GM18909 (cell line): ENCODE measurements at regions not wholly inside any gene's neighbourhood (a gene's known extent, or its start where the extent isn't known, plus 50 kb on each side); places are given as distances from the start of the nearest gene placed in this dataset.

Source experiments
- ATAC-seq: cut with Tn5 transposase; IDR thresholded peaks from one replicate; pipeline ENCODE4 v1.9.1; 2021; ENCODE audit warnings: mild to moderate bottlenecking; ENCODE audit not compliant: unreplicated experiment, poor library complexity

DNA sequence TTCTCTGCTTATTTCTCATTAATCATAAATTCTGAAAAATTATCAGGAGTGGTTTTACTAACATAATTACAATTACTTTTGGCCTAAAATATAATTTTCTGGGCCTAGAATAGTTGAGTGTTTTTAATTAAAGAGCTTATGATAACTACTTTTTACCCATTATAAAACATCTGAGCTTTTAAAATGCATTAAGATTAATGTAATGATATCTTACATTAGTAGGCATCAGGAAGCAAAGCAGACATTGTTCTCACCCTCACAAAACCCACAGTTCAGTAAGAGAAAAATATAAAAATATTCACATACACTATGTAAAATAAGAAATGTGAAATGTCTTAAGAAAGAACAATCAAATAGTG is 443.7 kb upstream of the SEMA3A start:
- ATAC-seq = no peak

DNA sequence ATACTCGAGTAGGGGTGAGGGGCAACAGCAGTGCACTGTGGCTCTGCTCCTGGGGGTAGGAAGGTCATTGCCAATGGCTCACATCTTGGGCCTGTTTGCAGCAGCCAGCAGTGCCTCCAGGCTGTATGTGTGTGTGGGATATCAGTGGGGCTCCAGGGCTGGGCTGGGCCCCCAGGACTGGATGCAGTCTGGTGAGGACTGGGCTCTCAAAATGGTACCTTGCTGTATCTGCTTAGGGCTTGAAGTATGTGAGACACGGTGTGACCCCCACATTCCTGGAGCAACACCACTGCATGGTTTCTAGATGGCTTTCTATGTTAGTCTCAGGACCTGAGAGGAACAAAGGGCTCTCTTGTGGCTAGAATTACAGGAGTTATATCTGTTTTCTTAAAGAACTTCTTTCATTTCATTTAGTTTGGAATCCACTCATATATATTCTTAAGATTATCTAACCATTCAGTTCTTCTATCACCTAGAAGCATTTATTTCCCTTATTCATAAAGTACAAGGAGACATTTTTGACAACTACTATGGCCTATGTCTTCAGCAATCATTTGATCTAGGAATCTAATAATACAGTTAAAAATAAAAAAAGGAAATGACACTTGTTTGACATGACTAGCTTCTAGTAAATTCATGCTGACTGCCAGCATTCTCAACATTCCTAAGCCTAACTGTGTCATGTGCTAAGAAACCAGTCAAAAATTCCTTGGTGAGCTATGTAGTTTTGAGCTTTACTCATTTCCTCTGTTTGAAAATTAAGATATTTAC is 443.2 kb upstream of the SEMA3A start:
- ATAC-seq = no peak

DNA sequence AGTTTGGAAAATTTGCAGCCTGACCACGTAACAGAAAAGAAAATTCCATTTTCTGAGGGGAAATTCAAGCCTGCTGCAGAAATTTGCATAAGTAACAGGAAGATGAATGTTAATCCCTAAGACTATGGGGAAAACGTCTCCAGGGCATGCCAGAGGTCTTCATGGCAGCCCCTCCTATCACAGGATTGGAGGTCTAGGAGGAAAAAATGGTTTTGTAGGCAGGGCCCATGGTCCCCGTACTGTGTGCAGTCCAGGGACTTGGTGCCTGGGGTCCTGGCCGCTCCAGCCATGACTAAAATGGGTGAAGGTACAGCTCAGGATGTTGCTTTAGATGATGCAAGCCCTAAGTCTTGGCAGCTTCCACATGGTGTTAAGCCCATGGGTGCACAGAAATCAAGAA is 437.3 kb upstream of the SEMA3A start:
- ATAC-seq = no peak

DNA sequence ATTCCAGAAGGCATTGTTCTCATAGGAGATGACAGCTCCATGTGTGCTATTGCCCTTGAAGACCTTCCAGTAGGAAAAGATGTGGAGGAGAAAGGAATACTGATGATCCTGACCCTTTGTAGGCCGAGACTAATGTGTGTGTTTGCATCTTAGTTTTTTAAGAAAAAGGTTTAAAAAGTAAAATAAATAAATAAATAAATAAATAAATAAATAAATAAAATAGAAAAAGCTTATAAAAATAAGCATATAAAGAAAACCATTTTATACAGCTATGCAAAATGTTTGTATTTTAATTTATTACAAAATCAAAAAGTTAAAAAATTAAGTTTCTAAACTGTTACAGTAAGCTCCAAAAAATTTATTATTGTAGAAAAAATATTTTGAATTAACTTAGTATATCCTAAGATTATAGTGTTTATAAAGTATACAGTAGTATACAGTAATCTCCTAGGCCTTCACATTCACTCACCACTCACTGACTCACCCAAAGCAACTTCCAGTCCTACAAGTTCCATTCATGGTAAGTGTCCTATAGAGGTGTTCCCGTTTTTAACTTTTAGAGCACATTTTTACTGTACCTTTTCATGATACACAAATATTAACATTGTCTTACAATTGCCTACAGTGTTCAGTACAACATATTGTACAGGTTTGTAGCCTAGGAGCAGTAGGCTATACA is 435.2 kb upstream of the SEMA3A start:
- no peak for ATAC-seq

DNA sequence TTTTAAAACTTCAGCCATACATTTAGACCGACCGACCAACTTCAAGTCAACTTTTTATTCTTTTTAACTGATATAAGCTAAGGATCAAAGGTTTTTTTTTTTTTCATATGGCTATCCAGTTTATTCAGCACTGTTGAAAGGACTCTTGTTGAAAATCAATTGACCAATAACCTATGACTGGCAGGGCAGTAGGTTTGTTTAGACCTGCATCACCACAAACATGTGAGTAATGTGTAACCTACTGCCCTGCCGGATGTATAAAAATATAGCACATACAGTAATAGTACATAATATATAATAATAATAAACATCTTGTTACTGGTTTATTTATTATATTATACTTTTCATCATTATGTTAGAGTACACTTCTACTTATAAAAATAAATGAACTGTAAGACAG is 434.6 kb upstream of the SEMA3A start:
- no peak for ATAC-seq

DNA sequence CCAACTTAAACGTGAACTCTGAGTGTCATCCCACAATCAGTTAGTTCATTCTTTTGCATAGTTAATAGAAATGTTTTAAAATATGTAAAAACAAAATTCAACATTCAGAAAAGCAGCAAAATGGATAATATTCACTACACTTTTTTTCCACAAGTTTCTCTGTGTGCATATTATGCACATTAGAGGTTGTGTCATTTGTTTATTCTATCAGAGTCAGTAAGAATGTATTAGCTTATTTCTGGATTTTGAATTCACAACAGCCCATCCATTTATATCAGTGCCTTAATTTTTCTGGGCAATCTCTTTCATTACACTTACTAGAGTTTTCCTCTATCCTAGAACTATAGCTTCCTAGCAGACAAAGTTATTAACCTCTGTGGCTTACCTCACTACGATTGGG is 432.7 kb upstream of the SEMA3A start:
- no peak for ATAC-seq

DNA sequence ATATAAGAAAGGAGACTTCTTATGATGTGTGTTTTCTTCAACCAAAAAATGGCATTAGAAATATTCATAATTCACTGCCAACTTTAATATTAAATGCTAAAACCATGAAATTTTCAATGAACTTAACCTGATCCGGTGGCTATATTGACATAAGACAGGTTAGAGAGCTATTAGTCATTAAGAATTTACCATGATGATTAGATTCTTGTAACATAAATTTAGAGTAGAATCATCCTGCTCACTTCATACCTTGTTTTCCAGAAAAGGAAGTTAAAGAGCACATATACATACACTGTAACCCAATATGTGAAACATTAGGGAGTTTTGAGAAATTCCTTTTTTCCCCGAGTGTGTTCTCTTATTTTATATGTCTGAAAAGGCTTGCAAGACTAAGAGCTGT is 430.3 kb upstream of the SEMA3A start:
- ATAC-seq = no peak

DNA sequence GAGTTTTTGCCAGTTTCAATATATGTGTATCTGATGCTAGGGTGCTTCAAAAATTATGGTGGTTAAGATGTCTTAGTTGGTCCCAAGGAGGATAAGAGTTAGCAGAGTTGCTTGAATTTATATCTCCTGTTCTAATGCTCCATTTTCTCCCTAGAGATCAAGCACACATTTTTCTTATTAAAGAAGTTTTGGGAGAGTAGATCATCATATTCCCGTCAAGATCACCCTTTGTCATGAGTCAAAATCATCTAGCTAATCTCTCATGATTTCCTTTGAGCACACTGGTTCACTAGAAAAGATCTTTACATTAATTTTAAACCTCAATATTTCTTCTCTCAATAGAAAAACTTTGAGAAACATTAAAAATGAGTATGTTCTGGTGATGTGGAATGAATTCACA is 429.9 kb upstream of the SEMA3A start:
- ATAC-seq = no peak

DNA sequence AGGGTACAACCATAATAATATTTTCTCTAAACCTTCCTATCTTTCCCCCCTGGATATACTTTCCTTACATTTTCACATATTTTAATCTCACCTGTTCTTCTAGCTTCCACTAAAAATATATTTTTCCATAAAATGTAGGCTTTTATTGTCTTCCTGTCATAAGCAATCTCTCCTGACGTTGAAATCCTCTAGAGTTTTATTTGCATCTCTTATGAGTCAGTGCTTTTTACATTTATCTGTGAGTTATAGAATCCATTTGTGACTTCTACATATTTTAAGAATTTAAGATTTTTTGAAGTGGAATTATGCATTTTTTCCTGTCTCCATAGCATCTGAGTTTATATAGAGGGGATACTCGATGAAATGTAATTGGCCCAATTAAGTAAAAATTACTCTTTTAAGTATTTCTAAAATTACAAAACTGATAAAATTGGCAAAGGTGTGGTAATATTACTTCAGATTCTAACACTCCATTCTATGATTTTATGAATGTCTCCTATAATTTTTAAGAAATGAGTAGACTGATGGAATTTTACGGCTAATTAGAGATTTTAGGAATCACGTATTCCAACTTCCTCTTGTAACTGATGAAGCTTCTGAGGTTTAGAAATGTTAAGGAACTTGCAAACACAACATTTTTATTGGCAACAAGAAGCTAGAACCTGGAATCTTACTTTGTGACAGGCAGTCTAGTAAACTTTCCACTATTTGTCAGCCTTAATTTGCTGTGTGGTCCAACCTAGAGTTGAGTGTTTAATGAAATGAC is 422.9 kb upstream of the SEMA3A start:
- ATAC-seq = no peak

DNA sequence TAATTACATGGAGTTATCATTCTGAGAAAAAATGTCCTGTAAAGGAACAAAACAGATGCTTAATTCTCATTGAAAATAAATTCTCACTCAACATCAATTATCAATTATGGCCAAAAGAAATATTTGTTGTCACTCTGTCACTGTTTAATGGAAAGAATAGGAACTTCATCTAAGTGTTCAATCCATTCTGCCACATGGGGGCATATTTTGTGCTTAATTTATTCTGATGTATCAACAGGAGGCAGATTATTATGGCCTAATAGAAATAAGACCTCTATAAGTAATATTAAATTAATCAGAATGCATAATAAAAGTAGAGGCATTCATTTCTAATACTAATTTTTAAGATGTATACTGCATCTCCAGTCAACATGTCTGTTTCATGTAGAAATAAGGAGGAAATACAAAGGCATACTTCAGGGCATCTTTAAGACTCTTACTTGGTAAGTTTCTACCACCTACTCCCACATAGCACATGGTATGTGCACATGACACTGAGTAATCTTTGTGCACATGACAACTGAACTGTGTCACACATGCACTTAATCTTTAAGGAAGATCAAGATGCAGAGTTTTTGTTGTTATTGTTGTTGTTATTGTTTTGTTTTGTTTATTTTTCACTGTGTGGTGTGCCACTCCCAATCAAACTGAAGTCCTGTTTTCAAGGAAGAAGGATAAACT is 420.4 kb upstream of the SEMA3A start:
- no peak for ATAC-seq

DNA sequence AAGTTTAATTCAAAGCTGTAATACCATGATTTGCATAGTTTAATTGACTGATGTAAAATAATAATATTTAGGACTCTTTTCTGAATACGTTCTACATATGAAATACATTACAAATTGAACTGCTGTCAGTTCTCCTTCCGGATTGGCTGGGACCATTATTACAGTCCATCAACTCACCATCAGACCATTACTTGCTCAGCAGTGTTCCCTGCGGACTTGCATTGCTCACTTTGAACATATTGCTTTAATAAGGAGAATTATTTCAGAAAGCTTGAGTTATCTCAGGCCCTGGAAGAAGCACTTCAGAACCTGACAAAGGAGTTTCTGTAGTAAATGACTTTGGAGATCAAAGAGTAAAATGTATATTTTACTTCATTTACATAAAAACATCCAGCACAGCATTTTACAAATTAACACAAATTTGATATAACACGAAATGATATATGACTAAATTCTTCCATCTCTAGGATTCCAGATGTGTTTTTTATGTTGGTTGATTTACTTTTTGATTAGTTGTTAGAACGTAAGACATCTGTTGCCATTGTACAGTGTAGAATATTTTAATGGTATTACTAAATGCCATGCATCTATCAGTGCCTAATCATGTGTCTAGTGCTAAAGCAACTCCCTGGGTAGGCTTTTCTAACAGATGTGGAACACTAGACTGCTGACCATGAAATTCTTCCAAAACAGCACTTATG is 418.5 kb upstream of the SEMA3A start:
- no peak for ATAC-seq

DNA sequence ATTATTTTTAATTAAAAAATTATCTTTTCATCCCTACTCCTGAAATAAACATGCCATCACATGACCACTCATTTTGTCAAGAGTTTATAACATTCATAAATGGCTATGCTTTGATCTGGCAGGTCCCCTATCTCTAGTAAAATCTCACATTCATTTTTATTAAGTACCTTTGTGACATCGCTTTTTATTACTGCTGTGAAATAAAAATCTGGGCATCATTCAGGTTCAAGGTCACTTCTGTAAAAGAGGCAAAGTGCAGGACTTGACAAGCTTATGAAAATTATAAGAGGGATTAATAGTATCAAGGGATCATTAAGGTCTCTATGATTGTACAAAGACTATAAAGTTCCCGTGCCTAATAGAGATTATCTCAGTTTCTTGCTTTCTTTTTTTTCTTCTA is 416.8 kb upstream of the SEMA3A start:
- ATAC-seq = no peak

DNA sequence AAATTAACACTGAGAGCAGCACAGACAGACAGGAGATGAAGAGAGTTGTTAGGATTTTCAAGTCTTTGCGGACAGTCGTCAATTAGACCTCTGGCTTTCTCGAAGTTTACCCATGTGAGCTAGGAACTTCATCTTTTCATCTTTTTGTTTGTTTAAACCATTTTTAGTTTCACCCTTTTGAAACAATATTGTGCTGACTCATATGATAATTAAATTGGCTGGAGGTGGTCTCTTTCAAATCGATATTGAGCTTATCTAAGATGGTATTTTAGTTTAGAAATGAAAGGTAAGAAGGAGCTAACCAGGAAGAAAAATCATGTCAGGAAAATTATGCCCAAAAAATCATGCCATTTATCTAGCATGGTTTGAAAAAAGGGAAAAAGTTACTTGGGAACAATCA is 415.8 kb upstream of the SEMA3A start:
- ATAC-seq = no peak

DNA sequence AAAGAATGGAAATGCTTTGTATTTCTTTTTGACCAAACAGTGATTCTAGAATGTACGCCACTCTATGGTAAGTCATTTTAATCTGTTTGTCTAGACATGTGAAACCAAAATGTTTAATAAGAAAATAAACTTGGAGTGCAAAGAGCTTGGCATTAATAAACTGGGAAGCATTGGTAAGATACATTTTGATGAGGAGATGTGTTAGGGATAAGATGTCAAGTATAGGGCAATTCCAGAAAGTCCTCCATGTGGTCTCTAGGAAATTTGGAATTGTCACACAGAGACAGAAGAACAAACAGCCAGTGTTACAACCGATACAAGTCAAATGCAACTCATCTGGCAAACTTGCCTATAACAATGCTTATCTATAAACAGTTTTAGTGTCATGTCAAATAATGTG is 410.7 kb upstream of the SEMA3A start:
- no peak for ATAC-seq

DNA sequence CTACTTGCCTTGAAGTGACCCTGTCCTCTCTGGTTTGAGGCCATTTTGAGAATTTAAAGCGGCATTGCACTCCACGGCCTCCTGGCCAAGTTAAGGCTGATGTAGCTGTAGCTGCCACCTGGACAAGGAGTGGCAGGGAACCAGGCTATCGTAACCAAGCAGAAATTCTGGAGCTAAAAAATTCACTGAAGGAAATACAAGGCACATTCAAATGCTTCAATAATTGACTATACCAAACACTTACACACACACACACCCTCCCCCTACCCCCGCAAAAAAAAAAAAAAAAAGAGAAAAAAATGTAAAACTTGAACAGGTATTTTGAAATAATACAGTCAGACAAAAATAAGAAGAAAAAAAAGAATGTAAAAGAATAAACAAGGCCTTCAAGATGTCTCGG is 409.0 kb upstream of the SEMA3A start:
- no peak for ATAC-seq

DNA sequence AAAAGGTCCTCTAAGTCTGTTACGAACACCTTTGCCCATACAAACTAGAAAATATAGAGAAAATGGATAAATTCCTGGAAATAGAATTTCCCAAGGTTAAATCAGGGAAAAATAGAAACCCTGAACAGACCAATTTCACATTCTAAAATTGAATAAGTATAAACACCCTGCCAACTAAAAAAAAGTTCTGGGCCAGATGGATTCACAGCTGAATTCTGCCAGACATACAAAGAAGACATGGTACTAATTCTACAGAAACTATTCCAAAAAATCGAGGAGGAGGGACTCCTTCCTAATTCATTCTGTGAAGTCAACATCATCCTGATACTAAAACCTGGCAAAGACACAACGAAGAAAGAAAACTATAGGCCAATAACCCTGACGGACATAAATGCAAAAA is 400.4 kb upstream of the SEMA3A start:
- no peak for ATAC-seq

DNA sequence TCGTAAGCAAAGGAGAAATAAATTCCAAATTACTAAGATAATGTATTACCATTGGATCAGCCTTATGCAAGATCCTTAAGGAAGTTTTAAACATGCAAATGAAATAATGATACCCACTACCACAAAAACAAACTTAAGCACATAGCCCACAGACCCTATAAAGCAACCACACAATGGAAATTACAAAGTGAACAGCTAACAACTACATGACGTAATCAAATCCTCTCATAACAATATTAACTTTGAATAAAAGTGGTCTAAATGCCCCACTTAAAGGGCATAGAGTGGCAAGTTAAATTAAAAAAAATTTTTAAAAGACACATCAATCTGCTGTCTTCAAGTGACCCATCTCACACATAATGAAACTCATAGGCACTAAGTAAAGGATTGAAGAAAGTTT is 397.3 kb upstream of the SEMA3A start:
- no peak for ATAC-seq

DNA sequence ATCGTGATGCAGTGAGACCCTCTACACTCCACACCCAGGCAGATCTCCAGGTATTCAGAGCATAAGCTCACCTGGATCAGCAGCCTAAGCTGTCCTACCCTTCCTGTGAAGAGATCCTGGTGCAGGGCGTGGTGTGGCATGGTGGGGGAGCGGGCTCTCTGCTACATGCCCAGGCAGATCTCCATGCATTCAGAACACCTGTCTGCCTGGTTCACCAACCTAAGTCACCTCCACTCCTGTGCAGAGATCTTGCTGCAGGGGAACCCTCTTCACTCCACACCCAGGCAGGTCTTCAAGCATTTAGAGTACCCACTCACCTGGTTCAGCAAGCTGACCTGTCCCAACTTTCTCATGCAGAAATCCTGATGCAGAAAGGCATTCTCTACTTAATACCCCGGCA is 394.4 kb upstream of the SEMA3A start:
- ATAC-seq = no peak

DNA sequence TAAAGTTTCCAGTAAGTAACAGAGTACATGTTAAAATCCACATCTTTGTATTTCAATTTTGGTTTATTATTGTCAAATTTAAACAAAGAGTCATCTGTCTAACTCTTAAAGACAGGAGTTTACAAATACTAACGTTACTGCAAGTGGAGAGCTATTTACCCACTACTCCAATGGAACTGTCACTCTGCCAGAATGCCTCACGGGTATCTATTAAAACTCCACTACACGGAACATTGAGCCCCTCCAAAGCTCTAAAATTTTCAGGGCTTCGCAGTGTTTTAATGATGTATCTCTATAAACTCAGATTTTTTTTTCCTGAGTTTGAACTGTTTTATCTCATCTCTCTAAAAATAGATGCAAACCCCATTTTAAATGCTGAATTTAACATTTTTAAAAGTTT is 388.7 kb upstream of the SEMA3A start:
- ATAC-seq = no peak

DNA sequence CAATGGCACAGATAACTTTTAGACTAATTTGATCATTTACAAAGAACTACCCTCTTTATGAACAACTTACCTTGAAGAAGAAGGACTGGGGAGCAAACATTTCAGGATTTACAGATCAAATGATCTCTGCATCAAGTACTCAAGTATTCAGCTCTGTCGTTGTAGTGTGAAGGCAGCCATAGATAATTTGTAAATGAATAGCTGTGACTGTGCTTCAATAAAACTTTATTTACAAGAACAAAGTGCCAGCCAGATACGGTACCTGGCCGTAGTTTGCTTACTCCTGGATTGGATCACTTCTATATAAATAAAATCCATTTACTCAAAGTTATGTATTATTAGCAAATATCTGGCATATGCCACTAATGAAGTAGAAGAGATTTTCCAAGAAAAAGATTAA is 388.2 kb upstream of the SEMA3A start:
- no peak for ATAC-seq
